Choroid plexus epithelial cell (primary cell): ENCODE measurements at regions not wholly inside any gene's neighbourhood (a gene's known extent, or its start where the extent isn't known, plus 50 kb on each side); places are given as distances from the start of the nearest gene placed in this dataset.

Source experiments
- DNase-seq: peaks from one replicate; pipeline ENCODE4 v3.0.0-alpha.2; 2010; ENCODE audit warnings: low read depth
- H3K4me3 ChIP-seq: 2 replicates; pipeline ENCODE4 v1.5.1; 2011; ENCODE audit warnings: low read depth, mild to moderate bottlenecking, control low read depth, low read length, moderate library complexity
- TF ChIP-seq, protein P1 (sequence below): conservative IDR thresholded peaks from 2 replicates; pipeline ENCODE4 v1.5.1; 2011; ENCODE audit warnings: low read depth, mild to moderate bottlenecking, control low read depth, inconsistent platforms, low read length, moderate library complexity

DNA sequence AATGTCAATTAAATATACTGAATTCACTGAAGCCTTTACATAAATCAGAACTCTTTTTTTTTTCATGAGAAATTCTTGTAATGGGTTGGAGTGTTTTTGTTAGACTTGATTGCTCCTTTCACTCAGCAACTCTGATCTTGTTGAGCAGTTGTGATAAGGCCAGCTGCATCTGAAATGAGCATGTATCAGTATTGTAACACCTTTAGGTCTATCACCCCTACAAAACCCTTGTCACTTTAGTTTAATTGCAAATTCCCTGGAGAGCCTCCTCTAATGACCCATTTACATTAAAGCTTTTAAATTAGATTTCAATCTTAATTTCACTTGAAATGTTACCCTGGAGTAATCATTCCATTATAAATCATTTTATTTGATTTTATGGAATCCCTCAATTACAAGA lies 346.8 kb upstream of the TCF4 start:
- TF ChIP-seq, protein P1, sequence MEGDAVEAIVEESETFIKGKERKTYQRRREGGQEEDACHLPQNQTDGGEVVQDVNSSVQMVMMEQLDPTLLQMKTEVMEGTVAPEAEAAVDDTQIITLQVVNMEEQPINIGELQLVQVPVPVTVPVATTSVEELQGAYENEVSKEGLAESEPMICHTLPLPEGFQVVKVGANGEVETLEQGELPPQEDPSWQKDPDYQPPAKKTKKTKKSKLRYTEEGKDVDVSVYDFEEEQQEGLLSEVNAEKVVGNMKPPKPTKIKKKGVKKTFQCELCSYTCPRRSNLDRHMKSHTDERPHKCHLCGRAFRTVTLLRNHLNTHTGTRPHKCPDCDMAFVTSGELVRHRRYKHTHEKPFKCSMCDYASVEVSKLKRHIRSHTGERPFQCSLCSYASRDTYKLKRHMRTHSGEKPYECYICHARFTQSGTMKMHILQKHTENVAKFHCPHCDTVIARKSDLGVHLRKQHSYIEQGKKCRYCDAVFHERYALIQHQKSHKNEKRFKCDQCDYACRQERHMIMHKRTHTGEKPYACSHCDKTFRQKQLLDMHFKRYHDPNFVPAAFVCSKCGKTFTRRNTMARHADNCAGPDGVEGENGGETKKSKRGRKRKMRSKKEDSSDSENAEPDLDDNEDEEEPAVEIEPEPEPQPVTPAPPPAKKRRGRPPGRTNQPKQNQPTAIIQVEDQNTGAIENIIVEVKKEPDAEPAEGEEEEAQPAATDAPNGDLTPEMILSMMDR = no peak
- H3K4me3 ChIP-seq = no peak overlapping the region
- DNase-seq = no peak

GRCh38 chr18:55932675-55933074 lies 344.7 kb upstream of the TCF4 start:
- no peak for DNase-seq
- H3K4me3 ChIP-seq = no peak overlapping the region
- TF ChIP-seq, protein P1 = no peak

DNA sequence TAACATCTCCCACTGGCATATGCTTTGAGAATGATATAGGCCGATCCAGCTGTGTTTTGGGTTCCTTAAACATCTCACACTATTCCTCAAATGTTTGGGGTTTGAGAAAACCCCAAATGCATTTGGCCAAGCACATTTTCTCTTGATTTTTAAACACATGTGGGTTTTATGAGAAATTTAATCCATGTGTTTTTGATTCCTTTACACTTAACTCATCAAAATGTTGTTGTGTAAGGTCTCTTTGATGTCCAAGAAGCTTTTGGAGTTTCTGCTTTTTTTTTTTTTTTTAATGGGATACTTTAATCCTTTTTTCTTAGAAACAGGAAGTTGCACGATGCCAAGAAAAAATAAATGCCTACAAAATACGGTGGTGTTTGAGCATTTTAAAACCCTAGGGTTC lies 339.8 kb upstream of the TCF4 start:
- peak; percentile 53 for DNase-seq
- TF ChIP-seq, protein P1 = no peak
- no peak overlapping the region for H3K4me3 ChIP-seq

- no peak overlapping the region for H3K4me3 ChIP-seq
- TF ChIP-seq, protein P1 = no peak
- DNase-seq = no peak
These were observed 337.8 kb upstream of the TCF4 start for GRCh38 chr18:55925772-55926171.

DNA sequence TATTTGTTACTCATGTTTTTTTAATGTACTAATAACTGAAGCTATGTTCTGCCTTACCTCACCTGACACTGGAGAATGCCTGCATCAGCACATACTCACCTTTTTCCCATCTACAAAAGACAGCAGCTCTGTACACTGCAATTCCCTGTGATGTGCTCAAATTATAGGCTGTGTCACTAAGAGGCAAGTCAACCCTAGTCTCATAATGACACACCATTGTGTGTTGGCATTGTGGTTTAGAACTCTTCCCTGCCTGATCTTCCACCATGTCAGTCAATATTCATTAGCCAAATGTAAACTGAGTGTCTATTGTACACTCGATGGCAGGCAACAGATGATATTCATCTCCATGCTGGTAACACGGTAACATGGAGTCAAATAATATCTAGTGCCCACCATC lies 332.1 kb upstream of the TCF4 start:
- DNase-seq = no peak
- H3K4me3 ChIP-seq = no peak overlapping the region
- TF ChIP-seq, protein P1 = no peak

GRCh38 chr18:55918444-55918843 lies 330.5 kb upstream of the TCF4 start:
- TF ChIP-seq, protein P1 = no peak
- no peak overlapping the region for H3K4me3 ChIP-seq
- DNase-seq = peak; percentile 72

GRCh38 chr18:55912919-55913318 lies 324.9 kb upstream of the TCF4 start:
- no peak overlapping the region for H3K4me3 ChIP-seq
- DNase-seq = no peak
- TF ChIP-seq, protein P1 = no peak
